ENCODE measurements at regions not wholly inside any gene's neighbourhood (a gene's known extent, or its start where the extent isn't known, plus 50 kb on each side); places are given as distances from the start of the nearest gene placed in this dataset.
A peak's percentile ranks its signal among the peaks of the same experiment; 100 is the strongest.

- ChIA-PET CTCF (no interaction called here), POLR2A (interaction anchor here (0.7 kb wide), 1 partner anchor 36 kb away, joined by 3 read pairs; no protein-coding TSS in a partner anchor)
- H3K27ac Mint-ChIP-seq (ENCODE audit: low read depth, unreplicated experiment): no peak overlapping the region
Measured at GRCh38 chr2:220159738-220160137, 532.3 kb downstream of the SLC4A3 start.

GRCh38 chr2:220162320-220162719 lies 534.9 kb downstream of the SLC4A3 start:
- no peaks in the 10 kb centered on the region for H3K27me3 Mint-ChIP-seq (ENCODE audit: insufficient read depth, unreplicated experiment)
- H3K4me3 Mint-ChIP-seq (ENCODE audit: unreplicated experiment): no peak overlapping the region
- no peaks in the 10 kb centered on the region for H3K9me3 Mint-ChIP-seq (ENCODE audit: unreplicated experiment)
- intact Hi-C loops (cut with micrococcal nuclease): no loop called here
- no peak for TF ChIP-seq CTCF (IDR thresholded peaks at IDR 0.05; ENCODE audit: unreplicated experiment)
- DNase-seq (ENCODE audit: unreplicated experiment): peak; percentile 44
- no TSS peak for BruUV-seq (replicated peaks)
- peaks cover 7% of the 10 kb centered on the region for H3K36me3 Mint-ChIP-seq (ENCODE audit: insufficient read depth, unreplicated experiment)
- H3K27ac Mint-ChIP-seq (ENCODE audit: low read depth, unreplicated experiment): no peak overlapping the region
- CTCF ChIA-PET: interaction anchor here (1.3 kb wide), 1 partner anchor 9 kb away, joined by 4 read pairs; no protein-coding TSS in a partner anchor
- POLR2A ChIA-PET: interaction anchor here (1.3 kb wide), 1 partner anchor 36 kb away, joined by 3 read pairs; no protein-coding TSS in a partner anchor
- peaks cover 6% of the 10 kb centered on the region for H3K4me1 Mint-ChIP-seq (ENCODE audit: insufficient read depth, unreplicated experiment)

More at GRCh38 chr2:220159738-220160137, 532.3 kb downstream of the SLC4A3 start:
- TF ChIP-seq CTCF (IDR thresholded peaks at IDR 0.05; ENCODE audit: unreplicated experiment): no peak
- Mint-ChIP-seq H3K4me1 (ENCODE audit: insufficient read depth, unreplicated experiment) (peaks cover 6% of the 10 kb centered on the region), H3K36me3 (ENCODE audit: insufficient read depth, unreplicated experiment) (peaks cover 7% of the 10 kb centered on the region), H3K9me3 (ENCODE audit: unreplicated experiment) (no peaks in the 10 kb centered on the region), H3K27me3 (ENCODE audit: insufficient read depth, unreplicated experiment) (no peaks in the 10 kb centered on the region), H3K4me3 (ENCODE audit: unreplicated experiment) (no peak overlapping the region)
- no TSS peak for BruUV-seq (replicated peaks)
- DNase-seq (ENCODE audit: unreplicated experiment): no peak
- intact Hi-C loops (cut with micrococcal nuclease): no loop called here

GRCh38 chr2:220163486-220163885 lies 536.1 kb downstream of the SLC4A3 start:
- no peak overlapping the region for H3K27ac Mint-ChIP-seq (ENCODE audit: low read depth, unreplicated experiment)
- DNase-seq (ENCODE audit: unreplicated experiment): no peak
- H3K27me3 Mint-ChIP-seq (ENCODE audit: insufficient read depth, unreplicated experiment): no peaks in the 10 kb centered on the region
- intact Hi-C loops (cut with micrococcal nuclease): no loop called here
- no TSS peak for BruUV-seq (replicated peaks)
- TF ChIP-seq CTCF (IDR thresholded peaks at IDR 0.05; ENCODE audit: unreplicated experiment): no peak
- POLR2A ChIA-PET: no interaction called here
- no peak overlapping the region for H3K4me3 Mint-ChIP-seq (ENCODE audit: unreplicated experiment)
- peaks cover 7% of the 10 kb centered on the region for H3K36me3 Mint-ChIP-seq (ENCODE audit: insufficient read depth, unreplicated experiment)
- CTCF ChIA-PET: no interaction called here
- H3K4me1 Mint-ChIP-seq (ENCODE audit: insufficient read depth, unreplicated experiment): peaks cover 6% of the 10 kb centered on the region
- no peaks in the 10 kb centered on the region for H3K9me3 Mint-ChIP-seq (ENCODE audit: unreplicated experiment)

GRCh38 chr2:220165401-220165800 lies 538.0 kb downstream of the SLC4A3 start:
- no peak for DNase-seq (ENCODE audit: unreplicated experiment)
- BruUV-seq (replicated peaks): no TSS peak
- Mint-ChIP-seq H3K27me3 (ENCODE audit: insufficient read depth, unreplicated experiment) (no peaks in the 10 kb centered on the region), H3K9me3 (ENCODE audit: unreplicated experiment) (no peaks in the 10 kb centered on the region), H3K27ac (ENCODE audit: low read depth, unreplicated experiment) (no peak overlapping the region), H3K4me1 (ENCODE audit: insufficient read depth, unreplicated experiment) (peaks cover 6% of the 10 kb centered on the region), H3K36me3 (ENCODE audit: insufficient read depth, unreplicated experiment) (no peaks in the 10 kb centered on the region), H3K4me3 (ENCODE audit: unreplicated experiment) (no peak overlapping the region)
- CTCF ChIA-PET: no interaction called here
- POLR2A ChIA-PET: no interaction called here
- TF ChIP-seq CTCF (IDR thresholded peaks at IDR 0.05; ENCODE audit: unreplicated experiment): no peak
- intact Hi-C loops (cut with micrococcal nuclease): no loop called here
